K562 (cell line): ENCODE measurements at regions not wholly inside any gene's neighbourhood (a gene's known extent, or its start where the extent isn't known, plus 50 kb on each side); places are given as distances from the start of the nearest gene placed in this dataset.

ENCODE experiments used
- ATAC-seq: fragments of 200-7000 bp; cut with Tn5 transposase; 3 replicates; pipeline ENCODE4 v1.9.1; 2020; ENCODE audit warnings: moderate library complexity
- BruUV-seq: library from RNA; stranded (reverse); fragments of 400-500 nt; replicated peaks from 2 replicates; lab custom pipeline; 2021; lab: Mats Ljungman, UMichigan
- CTCF ChIA-PET: fragments of 300-600 bp; formaldehyde crosslinking; extraction: SDS; loops from one replicate; lab custom pipeline; 2021; ENCODE audit warnings: low intra/inter-chr PET ratio; lab: Yijun Ruan, JAX
- POLR2A ChIA-PET: fragments of 300-600, 350-650 bp; sonication (Branson Sonifier 250); formaldehyde crosslinking; extraction: SDS; loops from one replicate; lab custom pipeline; 2021; ENCODE audit warnings: antibody characterized with exemption, inconsistent platforms; lab: Yijun Ruan, JAX
- DNase-seq, 4 experiments: peaks; one replicate each; pipeline versions ENCODE4 v3.0.0 to v3.0.0-alpha.2; 2011 to 2018; ENCODE audit warnings: low spot score in 3 of 4, mixed read lengths in 3 of 4; ENCODE audit errors: extremely low read depth in 1 of 4
- FAIRE-seq: peaks from 2 replicates; lab custom pipeline; 2011; peaks lifted over from hg19 to GRCh38; lab: Jason Lieb, UNC
- H2AFZ ChIP-seq: 2 replicates; pipeline ENCODE4 v1.6.0; 2011; ENCODE audit warnings: low read depth, low read length, control low read depth, inconsistent platforms
- H3K27ac ChIP-seq: fragments of 200-600 bp; 3 replicates; pipeline ENCODE4 v1.8.0; 2011; ENCODE audit warnings: low read depth, mild to moderate bottlenecking, control low read depth, inconsistent platforms, low read length, moderate library complexity, mixed read lengths; ENCODE audit errors: extremely low read depth
- H3K27me3 ChIP-seq, 2 experiments: fragments of 300-600 bp in 1 of 2; 2 replicates in 1 of 2; 3 replicates in 1 of 2; pipeline versions ENCODE4 v1.6.0 to v1.8.0; 2011; ENCODE audit warnings: inconsistent platforms in 2 of 2, low read length in 2 of 2, mild to moderate bottlenecking in 1 of 2, mixed read lengths in 1 of 2, moderate library complexity in 1 of 2; ENCODE audit not compliant: control insufficient read depth in 2 of 2, insufficient read depth in 2 of 2
- H3K36me3 ChIP-seq: fragments of 300-600 bp; 3 replicates; pipeline ENCODE4 v1.8.0; 2011; ENCODE audit warnings: mild to moderate bottlenecking, low read length, inconsistent platforms; ENCODE audit not compliant: control insufficient read depth, insufficient read depth
- H3K4me1 ChIP-seq, 2 experiments: fragments of 200-600 bp in 1 of 2; replicated peaks in 1 of 2; 2 replicates in 1 of 2; 3 replicates in 1 of 2; pipeline versions ENCODE4 v1.5.1 to v1.8.0; 2011; ENCODE audit warnings: inconsistent platforms in 2 of 2, low read length in 2 of 2, mild to moderate bottlenecking in 1 of 2, mixed read lengths in 1 of 2, moderate library complexity in 1 of 2; ENCODE audit not compliant: control insufficient read depth in 2 of 2, insufficient read depth in 2 of 2
- H3K4me2 ChIP-seq: 2 replicates; pipeline ENCODE4 v1.6.1; 2011; ENCODE audit warnings: low read length, control low read depth, inconsistent platforms, mixed read lengths; ENCODE audit not compliant: insufficient read depth
- H3K4me3 ChIP-seq: fragments of 200-600 bp; sonication (generic), shearing (Covaris generic); 2 replicates; pipeline ENCODE4 v1.5.1; 2016; ENCODE audit warnings: control low read depth, inconsistent platforms
- H3K79me2 ChIP-seq: fragments of 200-600 bp; 3 replicates; pipeline ENCODE4 v1.8.0; 2011; ENCODE audit warnings: low read length, inconsistent platforms; ENCODE audit not compliant: control insufficient read depth, insufficient read depth
- H3K9ac ChIP-seq, 2 experiments: 2 replicates each; pipeline versions ENCODE4 v1.6.0 to v1.6.1; 2011; ENCODE audit warnings: low read depth in 2 of 2, low read length in 2 of 2, control low read depth in 1 of 2, inconsistent platforms in 1 of 2, mild to moderate bottlenecking in 1 of 2, mixed read lengths in 1 of 2; ENCODE audit not compliant: insufficient read depth in 1 of 2
- H3K9me1 ChIP-seq: one replicate; pipeline ENCODE4 v1.6.0; 2011; ENCODE audit warnings: inconsistent platforms, mild to moderate bottlenecking, low read length, moderate library complexity; ENCODE audit not compliant: control insufficient read depth, insufficient read depth
- H3K9me3 ChIP-seq: replicated peaks from 2 replicates; pipeline ENCODE4 v1.5.1; 2011; ENCODE audit warnings: low read depth, low read length, inconsistent platforms; ENCODE audit not compliant: control insufficient read depth, insufficient read depth
- H4K20me1 ChIP-seq: replicated peaks from 2 replicates; pipeline ENCODE4 v1.6.1; 2011; ENCODE audit warnings: low read length, inconsistent platforms, mixed read lengths; ENCODE audit not compliant: control insufficient read depth, insufficient read depth
- CBX2 ChIP-seq: fragments of 200-600 bp; sonication (generic); IDR thresholded peaks from one replicate; pipeline ENCODE4 v1.6.1; 2012; ENCODE audit warnings: mild to moderate bottlenecking, low read length, inconsistent platforms; ENCODE audit not compliant: insufficient read depth, poor library complexity, severe bottlenecking
- COPS2 ChIP-seq: fragments of 450-650 bp; conservative IDR thresholded peaks from 2 replicates; pipeline ENCODE4 v1.6.1; 2016; ENCODE audit warnings: mild to moderate bottlenecking, moderate library complexity
- CREB5 ChIP-seq: fragments of 250-450 bp; sonication (Bioruptor Pico); IDR thresholded peaks from 2 replicates; pipeline ENCODE4 v1.5.0; 2020; ENCODE audit warnings: mild to moderate bottlenecking
- ELK3 ChIP-seq: fragments of 450-650 bp; formaldehyde crosslinking; IDR thresholded peaks from 2 replicates; pipeline ENCODE4 v1.4.0; 2020; ENCODE audit warnings: mild to moderate bottlenecking
- HMG20A ChIP-seq: fragments of 450-650 bp; formaldehyde crosslinking; conservative IDR thresholded peaks from 2 replicates; pipeline ENCODE4 v1.4.0; 2020; ENCODE audit warnings: mild to moderate bottlenecking, mixed read lengths
- HNRNPK ChIP-seq: fragments of 200-400 bp; formaldehyde crosslinking; IDR thresholded peaks from one replicate; pipeline ENCODE4 v1.6.1; 2018; ENCODE audit warnings: mild to moderate bottlenecking, low read depth, low read length; ENCODE audit not compliant: poor library complexity, severe bottlenecking
- HNRNPL ChIP-seq: fragments of 200-400 bp; formaldehyde crosslinking; IDR thresholded peaks from 2 replicates; pipeline ENCODE4 v1.6.1; 2017; ENCODE audit warnings: low read depth, mild to moderate bottlenecking, low read length
- KLF13 ChIP-seq: fragments of 450-650 bp; IDR thresholded peaks from 2 replicates; pipeline ENCODE4 v1.6.1; 2016; ENCODE audit warnings: missing genetic modification characterization, low read depth, mild to moderate bottlenecking, missing compliant biosample characterization, moderate library complexity, borderline replicate concordance
- NCOA2 ChIP-seq, 2 experiments: fragments of 450-650 bp; IDR thresholded peaks; 2 replicates each; pipeline ENCODE4 v1.6.1; 2018; ENCODE audit warnings: mild to moderate bottlenecking in 2 of 2, moderate library complexity in 1 of 2; ENCODE audit not compliant: partially characterized antibody in 2 of 2
- TEAD2 ChIP-seq: fragments of 450-650 bp; IDR thresholded peaks from 2 replicates; pipeline ENCODE4 v1.6.1; 2016; ENCODE audit warnings: missing genetic modification characterization, control low read depth, missing compliant biosample characterization
- ZNF143 ChIP-seq: sonication (generic); formaldehyde crosslinking; IDR thresholded peaks from 2 replicates; pipeline ENCODE4 v1.9.0; 2022; ENCODE audit warnings: mild to moderate bottlenecking, missing genetic modification reagents
- ZNF277 ChIP-seq: fragments of 250-450 bp; sonication (Bioruptor Pico); IDR thresholded peaks from 2 replicates; pipeline ENCODE4 v1.8.0; 2022; ENCODE audit warnings: inconsistent platforms, mild to moderate bottlenecking, moderate library complexity, borderline replicate concordance
- ZNF609 ChIP-seq: sonication (generic); formaldehyde crosslinking; IDR thresholded peaks from 2 replicates; pipeline ENCODE4 v1.8.1; 2023; ENCODE audit warnings: missing genetic modification reagents, mild to moderate bottlenecking, borderline replicate concordance
- ZNF668 ChIP-seq: fragments of 250-450 bp; sonication (Bioruptor Pico); IDR thresholded peaks from 2 replicates; pipeline ENCODE4 v1.8.0; 2022; ENCODE audit warnings: mild to moderate bottlenecking, inconsistent platforms
- WGBS: fragments of 100-300 bp; shearing (Covaris generic); methylation state at CpG from one replicate; pipeline ENCODE4 v1.1.6; 2016; ENCODE audit warnings: low coverage, mixed read lengths; ENCODE audit not compliant: insufficient coverage; ENCODE audit errors: missing lambda C conversion rate; 5-methylcytosine and 5-hydroxymethylcytosine counted together
- in situ Hi-C: fragments of 300-500 bp; cut with MboI; formaldehyde crosslinking; loops from 4 replicates; pipeline ENCODE4 v1.15.0; 2018; ENCODE audit warnings: inconsistent platforms, mixed read lengths
- intact Hi-C: fragments of 100-400 bp; cut with micrococcal nuclease; formaldehyde crosslinking; loops from 2 replicates; pipeline ENCODE4 v1.14.2; 2022

- Histone ChIP-seq H3K4me2 (no peak overlapping the region), H3K36me3 (no peaks in the 10 kb centered on the region), H3K4me1 (no peaks in the 10 kb centered on the region), H3K27ac (no peak overlapping the region), H2AFZ (no peak overlapping the region), H3K27me3 (no peaks in the 10 kb centered on the region), H3K9me1 (no peaks in the 10 kb centered on the region), H3K4me3 (no peak overlapping the region), H3K79me2 (no peaks in the 10 kb centered on the region), H3K9me3 (no peaks in the 10 kb centered on the region; the same call in 1 of the 2 replicates), H3K9ac (no peak overlapping the region), H4K20me1 (no peaks in the 10 kb centered on the region)
- intact Hi-C loops (no loop called here), in situ Hi-C loops (no loop called here)
- no TSS peak for BruUV-seq
- ATAC-seq: no peak
- WGBS: 0% methylated on average over 4 of the region's 4 CpGs
- ChIA-PET POLR2A (no interaction called here), CTCF (no interaction called here)
- no peak for DNase-seq
- FAIRE-seq: no peak
- TF ChIP-seq ZNF609 (CRISPR knock-in tag): no peak
- no peak for TF ChIP-seq ZNF143
- no peak for TF ChIP-seq HNRNPK
- no peak for TF ChIP-seq CREB5 (CRISPR knock-in tag)
- TF ChIP-seq KLF13: no peak
- TF ChIP-seq ELK3: no peak
- TF ChIP-seq CBX2: no peak
- no peak for TF ChIP-seq ZNF277
- TF ChIP-seq HNRNPL: no peak
- TF ChIP-seq ZNF668: no peak
- TF ChIP-seq TEAD2 (tag): no peak
- TF ChIP-seq COPS2: no peak
- no peak for TF ChIP-seq NCOA2 (IDR thresholded peaks at IDR 0.05; ENCODE audit: partially characterized antibody in 2 of 2)
- no peak for TF ChIP-seq HMG20A (CRISPR knock-in tag)
Measured at GRCh38 chr12:16482726-16483125, 123.2 kb downstream of the LMO3 start.
